ENCODE measurements at regions not wholly inside any gene's neighbourhood (a gene's known extent, or its start where the extent isn't known, plus 50 kb on each side); places are given as distances from the start of the nearest gene placed in this dataset.
"Not testable (repeated sequence)": the region's sequence is repeated elsewhere in the genome, so short reads cannot be mapped to it uniquely, and the experiment has no call there.

GRCh38 chr11:3538220-3538619 is 103.6 kb downstream of the ART5 start:
- not testable (repeated sequence) for H3K9me3 ChIP-seq (replicated peaks; ENCODE audit: low read length); H3K36me3 ChIP-seq (ENCODE audit: insufficient read depth, low read length); H3K4me3 ChIP-seq (ENCODE audit: low read length); H3K4me1 ChIP-seq (ENCODE audit: control insufficient read depth, insufficient read depth, low read length); H3K9ac ChIP-seq (ENCODE audit: low read depth, low read length); H3K4me2 ChIP-seq (ENCODE audit: low read length); H3K27me3 ChIP-seq (ENCODE audit: control insufficient read depth, insufficient read depth, low read length)

GRCh38 chr11:3537254-3537653 is 104.5 kb downstream of the ART5 start:
- not testable (repeated sequence) for H3K9ac ChIP-seq (ENCODE audit: low read depth, low read length); H3K4me3 ChIP-seq (ENCODE audit: low read length)

GRCh38 chr11:3532958-3533357 is 108.8 kb downstream of the ART5 start:
- not testable (repeated sequence) for H3K36me3 ChIP-seq (ENCODE audit: insufficient read depth, low read length); H3K4me2 ChIP-seq (ENCODE audit: low read length); H3K9ac ChIP-seq (ENCODE audit: low read depth, low read length); H3K4me1 ChIP-seq (ENCODE audit: control insufficient read depth, insufficient read depth, low read length); H3K27me3 ChIP-seq (ENCODE audit: control insufficient read depth, insufficient read depth, low read length); H3K4me3 ChIP-seq (ENCODE audit: low read length); H3K9me3 ChIP-seq (replicated peaks; ENCODE audit: low read length)

More at GRCh38 chr11:3537254-3537653, 104.5 kb downstream of the ART5 start:
- not testable (repeated sequence) for H3K27me3 ChIP-seq (ENCODE audit: control insufficient read depth, insufficient read depth, low read length); H3K9me3 ChIP-seq (replicated peaks; ENCODE audit: low read length); H3K4me2 ChIP-seq (ENCODE audit: low read length); H3K36me3 ChIP-seq (ENCODE audit: insufficient read depth, low read length); H3K4me1 ChIP-seq (ENCODE audit: control insufficient read depth, insufficient read depth, low read length)

- H3K9ac ChIP-seq (ENCODE audit: low read depth, low read length); H3K36me3 ChIP-seq (ENCODE audit: insufficient read depth, low read length); H3K9me3 ChIP-seq (replicated peaks; ENCODE audit: low read length); H3K4me3 ChIP-seq (ENCODE audit: low read length); H3K4me1 ChIP-seq (ENCODE audit: control insufficient read depth, insufficient read depth, low read length); H3K27me3 ChIP-seq (ENCODE audit: control insufficient read depth, insufficient read depth, low read length); H3K4me2 ChIP-seq (ENCODE audit: low read length): not testable (repeated sequence)
Measured at GRCh38 chr11:3531280-3531679, 110.5 kb downstream of the ART5 start.

- not testable (repeated sequence) for H3K4me1 ChIP-seq (ENCODE audit: control insufficient read depth, insufficient read depth, low read length); H3K4me3 ChIP-seq (ENCODE audit: low read length); H3K9ac ChIP-seq (ENCODE audit: low read depth, low read length); H3K4me2 ChIP-seq (ENCODE audit: low read length); H3K9me3 ChIP-seq (replicated peaks; ENCODE audit: low read length); H3K27me3 ChIP-seq (ENCODE audit: control insufficient read depth, insufficient read depth, low read length); H3K36me3 ChIP-seq (ENCODE audit: insufficient read depth, low read length)
Measured at GRCh38 chr11:3523567-3523966, 118.2 kb downstream of the ART5 start.

- H3K9ac ChIP-seq (ENCODE audit: low read depth, low read length); H3K9me3 ChIP-seq (replicated peaks; ENCODE audit: low read length); H3K4me2 ChIP-seq (ENCODE audit: low read length); H3K27me3 ChIP-seq (ENCODE audit: control insufficient read depth, insufficient read depth, low read length); H3K4me1 ChIP-seq (ENCODE audit: control insufficient read depth, insufficient read depth, low read length); H3K4me3 ChIP-seq (ENCODE audit: low read length); H3K36me3 ChIP-seq (ENCODE audit: insufficient read depth, low read length): not testable (repeated sequence)
Measured at GRCh38 chr11:3520905-3521304, 120.9 kb downstream of the ART5 start.

- not testable (repeated sequence) for H3K4me1 ChIP-seq (ENCODE audit: control insufficient read depth, insufficient read depth, low read length); H3K36me3 ChIP-seq (ENCODE audit: insufficient read depth, low read length); H3K4me3 ChIP-seq (ENCODE audit: low read length); H3K9me3 ChIP-seq (replicated peaks; ENCODE audit: low read length); H3K9ac ChIP-seq (ENCODE audit: low read depth, low read length); H3K4me2 ChIP-seq (ENCODE audit: low read length); H3K27me3 ChIP-seq (ENCODE audit: control insufficient read depth, insufficient read depth, low read length)
Measured at GRCh38 chr11:3519841-3520240, 122.0 kb downstream of the ART5 start.

GRCh38 chr11:3516934-3517567 is 124.7 kb downstream of the ART5 start:
- not testable (repeated sequence) for H3K4me2 ChIP-seq (ENCODE audit: low read length); H3K9ac ChIP-seq (ENCODE audit: low read depth, low read length); H3K36me3 ChIP-seq (ENCODE audit: insufficient read depth, low read length); H3K9me3 ChIP-seq (replicated peaks; ENCODE audit: low read length); H3K27me3 ChIP-seq (ENCODE audit: control insufficient read depth, insufficient read depth, low read length); H3K4me3 ChIP-seq (ENCODE audit: low read length); H3K4me1 ChIP-seq (ENCODE audit: control insufficient read depth, insufficient read depth, low read length)

GRCh38 chr11:3516345-3516933 is 125.4 kb downstream of the ART5 start:
- H3K9ac ChIP-seq (ENCODE audit: low read depth, low read length); H3K4me1 ChIP-seq (ENCODE audit: control insufficient read depth, insufficient read depth, low read length); H3K9me3 ChIP-seq (replicated peaks; ENCODE audit: low read length); H3K36me3 ChIP-seq (ENCODE audit: insufficient read depth, low read length); H3K4me3 ChIP-seq (ENCODE audit: low read length); H3K27me3 ChIP-seq (ENCODE audit: control insufficient read depth, insufficient read depth, low read length); H3K4me2 ChIP-seq (ENCODE audit: low read length): not testable (repeated sequence)

- not testable (repeated sequence) for H3K9me3 ChIP-seq (replicated peaks; ENCODE audit: low read length); H3K4me3 ChIP-seq (ENCODE audit: low read length); H3K9ac ChIP-seq (ENCODE audit: low read depth, low read length); H3K4me2 ChIP-seq (ENCODE audit: low read length); H3K4me1 ChIP-seq (ENCODE audit: control insufficient read depth, insufficient read depth, low read length); H3K27me3 ChIP-seq (ENCODE audit: control insufficient read depth, insufficient read depth, low read length); H3K36me3 ChIP-seq (ENCODE audit: insufficient read depth, low read length)
Measured at GRCh38 chr11:3514635-3515424, 127.0 kb downstream of the ART5 start.

- not testable (repeated sequence) for H3K9me3 ChIP-seq (replicated peaks; ENCODE audit: low read length); H3K36me3 ChIP-seq (ENCODE audit: insufficient read depth, low read length); H3K4me2 ChIP-seq (ENCODE audit: low read length); H3K4me1 ChIP-seq (ENCODE audit: control insufficient read depth, insufficient read depth, low read length); H3K27me3 ChIP-seq (ENCODE audit: control insufficient read depth, insufficient read depth, low read length); H3K9ac ChIP-seq (ENCODE audit: low read depth, low read length); H3K4me3 ChIP-seq (ENCODE audit: low read length)
Measured at GRCh38 chr11:3513311-3513710, 128.5 kb downstream of the ART5 start.

- not testable (repeated sequence) for H3K27me3 ChIP-seq (ENCODE audit: control insufficient read depth, insufficient read depth, low read length); H3K4me1 ChIP-seq (ENCODE audit: control insufficient read depth, insufficient read depth, low read length); H3K9ac ChIP-seq (ENCODE audit: low read depth, low read length); H3K36me3 ChIP-seq (ENCODE audit: insufficient read depth, low read length); H3K9me3 ChIP-seq (replicated peaks; ENCODE audit: low read length); H3K4me3 ChIP-seq (ENCODE audit: low read length); H3K4me2 ChIP-seq (ENCODE audit: low read length)
Measured at GRCh38 chr11:3512751-3513150, 129.0 kb downstream of the ART5 start.
